ENCODE measurements at regions not wholly inside any gene's neighbourhood (a gene's known extent, or its start where the extent isn't known, plus 50 kb on each side); places are given as distances from the start of the nearest gene placed in this dataset.

- Histone ChIP-seq H3K9me3 (ENCODE audit: control insufficient read depth in 2 of 2, insufficient read depth in 1 of 2, low read depth in 1 of 2, low read length in 1 of 2) (no peaks in the 10 kb centered on the region), H3K36me3 (ENCODE audit: control insufficient read depth in 3 of 3, insufficient read depth in 2 of 3, low read depth in 1 of 3, low read length in 3 of 3) (no peaks in the 10 kb centered on the region), H3K27me3 (ENCODE audit: control insufficient read depth in 3 of 3, insufficient read depth in 3 of 3, low read length in 3 of 3) (no peaks in the 10 kb centered on the region), H3K27ac (ENCODE audit: low read depth in 1 of 3, low read length in 2 of 3) (no peak overlapping the region), H3K4me1 (ENCODE audit: control insufficient read depth in 3 of 3, insufficient read depth in 2 of 3, low read depth in 1 of 3, low read length in 2 of 3) (no peaks in the 10 kb centered on the region), H3K4me3 (ENCODE audit: low read depth in 1 of 3, low read length in 3 of 3) (no peak overlapping the region)
- FAIRE-seq (no peak), DNase-seq (no peak)
- WGBS, 3 donors, result 53 to 60% (median 55%) methylated on average over 3 of the region's 3 CpGs
Measured at GRCh38 chr16:76748461-76749348, 442.3 kb upstream of the MON1B start.

- DNase-seq (no peak), FAIRE-seq (no peak)
- Histone ChIP-seq H3K4me3 (ENCODE audit: low read depth in 1 of 3, low read length in 3 of 3) (no peak overlapping the region), H3K27me3 (ENCODE audit: control insufficient read depth in 3 of 3, insufficient read depth in 3 of 3, low read length in 3 of 3) (no peaks in the 10 kb centered on the region), H3K4me1 (ENCODE audit: control insufficient read depth in 3 of 3, insufficient read depth in 2 of 3, low read depth in 1 of 3, low read length in 2 of 3) (no peaks in the 10 kb centered on the region), H3K36me3 (ENCODE audit: control insufficient read depth in 3 of 3, insufficient read depth in 2 of 3, low read depth in 1 of 3, low read length in 3 of 3) (no peaks in the 10 kb centered on the region), H3K27ac (ENCODE audit: low read depth in 1 of 3, low read length in 2 of 3) (no peak overlapping the region), H3K9me3 (ENCODE audit: control insufficient read depth in 2 of 2, insufficient read depth in 1 of 2, low read depth in 1 of 2, low read length in 1 of 2) (no peaks in the 10 kb centered on the region)
- 67 to 77% (median 73%) methylated on average over 3 of the region's 3 CpGs for WGBS, 3 donors
Measured at GRCh38 chr16:76749780-76750375, 441.1 kb upstream of the MON1B start.

- no peaks in the 10 kb centered on the region for H3K9me3 ChIP-seq (ENCODE audit: control insufficient read depth in 2 of 2, insufficient read depth in 1 of 2, low read depth in 1 of 2, low read length in 1 of 2)
- FAIRE-seq (no peak), DNase-seq (no peak)
- no peaks in the 10 kb centered on the region for H3K36me3 ChIP-seq (ENCODE audit: control insufficient read depth in 3 of 3, insufficient read depth in 2 of 3, low read depth in 1 of 3, low read length in 3 of 3)
- WGBS, 3 donors, result 71 to 84% (median 73%) methylated on average over 3 of the region's 3 CpGs
- H3K4me1 ChIP-seq (ENCODE audit: control insufficient read depth in 3 of 3, insufficient read depth in 2 of 3, low read depth in 1 of 3, low read length in 2 of 3), result no peaks in the 10 kb centered on the region
- H3K4me3 ChIP-seq (ENCODE audit: low read depth in 1 of 3, low read length in 3 of 3), result no peak overlapping the region
- H3K27me3 ChIP-seq (ENCODE audit: control insufficient read depth in 3 of 3, insufficient read depth in 3 of 3, low read length in 3 of 3), result no peaks in the 10 kb centered on the region
- H3K27ac ChIP-seq (ENCODE audit: low read depth in 1 of 3, low read length in 2 of 3), result no peak overlapping the region
Measured at GRCh38 chr16:76755496-76755895, 435.5 kb upstream of the MON1B start.

- no peak for FAIRE-seq
- H3K36me3 ChIP-seq (ENCODE audit: control insufficient read depth in 3 of 3, insufficient read depth in 2 of 3, low read depth in 1 of 3, low read length in 3 of 3), result no peaks in the 10 kb centered on the region
- no peak overlapping the region for H3K4me3 ChIP-seq (ENCODE audit: low read depth in 1 of 3, low read length in 3 of 3)
- no peak overlapping the region for H3K27ac ChIP-seq (ENCODE audit: low read depth in 1 of 3, low read length in 2 of 3)
- H3K4me1 ChIP-seq (ENCODE audit: control insufficient read depth in 3 of 3, insufficient read depth in 2 of 3, low read depth in 1 of 3, low read length in 2 of 3), result no peaks in the 10 kb centered on the region
- H3K9me3 ChIP-seq (ENCODE audit: control insufficient read depth in 2 of 2, insufficient read depth in 1 of 2, low read depth in 1 of 2, low read length in 1 of 2), result no peaks in the 10 kb centered on the region
- no peaks in the 10 kb centered on the region for H3K27me3 ChIP-seq (ENCODE audit: control insufficient read depth in 3 of 3, insufficient read depth in 3 of 3, low read length in 3 of 3)
- no peak for DNase-seq
Measured at GRCh38 chr16:76756423-76756822, 434.6 kb upstream of the MON1B start.

- no peak for FAIRE-seq
- Histone ChIP-seq H3K4me1 (ENCODE audit: control insufficient read depth in 3 of 3, insufficient read depth in 2 of 3, low read depth in 1 of 3, low read length in 2 of 3) (no peaks in the 10 kb centered on the region), H3K36me3 (ENCODE audit: control insufficient read depth in 3 of 3, insufficient read depth in 2 of 3, low read depth in 1 of 3, low read length in 3 of 3) (no peaks in the 10 kb centered on the region), H3K9me3 (ENCODE audit: control insufficient read depth in 2 of 2, insufficient read depth in 1 of 2, low read depth in 1 of 2, low read length in 1 of 2) (no peaks in the 10 kb centered on the region), H3K4me3 (ENCODE audit: low read depth in 1 of 3, low read length in 3 of 3) (no peak overlapping the region), H3K27ac (ENCODE audit: low read depth in 1 of 3, low read length in 2 of 3) (no peak overlapping the region), H3K27me3 (ENCODE audit: control insufficient read depth in 3 of 3, insufficient read depth in 3 of 3, low read length in 3 of 3) (no peaks in the 10 kb centered on the region)
- no peak for DNase-seq
Measured at GRCh38 chr16:76756951-76757350, 434.0 kb upstream of the MON1B start.

GRCh38 chr16:76766538-76766937, 424.5 kb upstream of the MON1B start:
- FAIRE-seq, result no peak
- no peak overlapping the region for H3K27ac ChIP-seq (ENCODE audit: low read depth in 1 of 3, low read length in 2 of 3)
- H3K9me3 ChIP-seq (ENCODE audit: control insufficient read depth in 2 of 2, insufficient read depth in 1 of 2, low read depth in 1 of 2, low read length in 1 of 2), result peaks cover 0 to 8% of the 10 kb centered on the region in 2 donors
- no peak overlapping the region for H3K4me3 ChIP-seq (ENCODE audit: low read depth in 1 of 3, low read length in 3 of 3)
- no peaks in the 10 kb centered on the region for H3K36me3 ChIP-seq (ENCODE audit: control insufficient read depth in 3 of 3, insufficient read depth in 2 of 3, low read depth in 1 of 3, low read length in 3 of 3)
- DNase-seq, result no peak
- H3K4me1 ChIP-seq (ENCODE audit: control insufficient read depth in 3 of 3, insufficient read depth in 2 of 3, low read depth in 1 of 3, low read length in 2 of 3), result no peaks in the 10 kb centered on the region
- H3K27me3 ChIP-seq (ENCODE audit: control insufficient read depth in 3 of 3, insufficient read depth in 3 of 3, low read length in 3 of 3), result no peaks in the 10 kb centered on the region

GRCh38 chr16:76768316-76768715, 422.7 kb upstream of the MON1B start:
- no peak overlapping the region for H3K27ac ChIP-seq (ENCODE audit: low read depth in 1 of 3, low read length in 2 of 3)
- 90 to 96% (median 92%) methylated on average over 3 of the region's 3 CpGs for WGBS, 3 donors

GRCh38 chr16:76768948-76769347, 422.0 kb upstream of the MON1B start:
- no peaks in the 10 kb centered on the region for H3K27me3 ChIP-seq (ENCODE audit: control insufficient read depth in 3 of 3, insufficient read depth in 3 of 3, low read length in 3 of 3)
- H3K9me3 ChIP-seq (ENCODE audit: control insufficient read depth in 2 of 2, insufficient read depth in 1 of 2, low read depth in 1 of 2, low read length in 1 of 2), result no peaks in the 10 kb centered on the region
- H3K4me1 ChIP-seq (ENCODE audit: control insufficient read depth in 3 of 3, insufficient read depth in 2 of 3, low read depth in 1 of 3, low read length in 2 of 3), result no peaks in the 10 kb centered on the region
- WGBS, 3 donors, result 76 to 86% (median 79%) methylated on average over 8 of the region's 8 CpGs
- no peak for DNase-seq
- no peak overlapping the region for H3K27ac ChIP-seq (ENCODE audit: low read depth in 1 of 3, low read length in 2 of 3)
- H3K4me3 ChIP-seq (ENCODE audit: low read depth in 1 of 3, low read length in 3 of 3), result no peak overlapping the region
- FAIRE-seq, result no peak
- no peaks in the 10 kb centered on the region for H3K36me3 ChIP-seq (ENCODE audit: control insufficient read depth in 3 of 3, insufficient read depth in 2 of 3, low read depth in 1 of 3, low read length in 3 of 3)

More at GRCh38 chr16:76768316-76768715, 422.7 kb upstream of the MON1B start:
- no peaks in the 10 kb centered on the region for H3K36me3 ChIP-seq (ENCODE audit: control insufficient read depth in 3 of 3, insufficient read depth in 2 of 3, low read depth in 1 of 3, low read length in 3 of 3)
- no peaks in the 10 kb centered on the region for H3K4me1 ChIP-seq (ENCODE audit: control insufficient read depth in 3 of 3, insufficient read depth in 2 of 3, low read depth in 1 of 3, low read length in 2 of 3)
- FAIRE-seq (no peak), DNase-seq (no peak)
- peaks cover 0 to 2% of the 10 kb centered on the region in 2 donors for H3K9me3 ChIP-seq (ENCODE audit: control insufficient read depth in 2 of 2, insufficient read depth in 1 of 2, low read depth in 1 of 2, low read length in 1 of 2)
- H3K27me3 ChIP-seq (ENCODE audit: control insufficient read depth in 3 of 3, insufficient read depth in 3 of 3, low read length in 3 of 3), result no peaks in the 10 kb centered on the region
- no peak overlapping the region for H3K4me3 ChIP-seq (ENCODE audit: low read depth in 1 of 3, low read length in 3 of 3)

GRCh38 chr16:76771216-76771615, 419.8 kb upstream of the MON1B start:
- Histone ChIP-seq H3K36me3 (ENCODE audit: control insufficient read depth in 3 of 3, insufficient read depth in 2 of 3, low read depth in 1 of 3, low read length in 3 of 3) (no peaks in the 10 kb centered on the region), H3K4me1 (ENCODE audit: control insufficient read depth in 3 of 3, insufficient read depth in 2 of 3, low read depth in 1 of 3, low read length in 2 of 3) (no peaks in the 10 kb centered on the region), H3K27ac (ENCODE audit: low read depth in 1 of 3, low read length in 2 of 3) (no peak overlapping the region), H3K4me3 (ENCODE audit: low read depth in 1 of 3, low read length in 3 of 3) (no peak overlapping the region), H3K27me3 (ENCODE audit: control insufficient read depth in 3 of 3, insufficient read depth in 3 of 3, low read length in 3 of 3) (no peaks in the 10 kb centered on the region), H3K9me3 (ENCODE audit: control insufficient read depth in 2 of 2, insufficient read depth in 1 of 2, low read depth in 1 of 2, low read length in 1 of 2) (no peaks in the 10 kb centered on the region)
- no peak for DNase-seq
- 56 to 81% (median 79%) methylated on average over 1 of the region's 1 CpG for WGBS, 3 donors
- FAIRE-seq, result no peak
